GM21381 (cell line): ENCODE measurements at regions not wholly inside any gene's neighbourhood (a gene's known extent, or its start where the extent isn't known, plus 50 kb on each side); places are given as distances from the start of the nearest gene placed in this dataset.

Experiments
- ATAC-seq: cut with Tn5 transposase; IDR thresholded peaks from one replicate; pipeline ENCODE4 v1.9.1; 2021; ENCODE audit warnings: mild to moderate bottlenecking, moderate library complexity; ENCODE audit not compliant: unreplicated experiment

DNA sequence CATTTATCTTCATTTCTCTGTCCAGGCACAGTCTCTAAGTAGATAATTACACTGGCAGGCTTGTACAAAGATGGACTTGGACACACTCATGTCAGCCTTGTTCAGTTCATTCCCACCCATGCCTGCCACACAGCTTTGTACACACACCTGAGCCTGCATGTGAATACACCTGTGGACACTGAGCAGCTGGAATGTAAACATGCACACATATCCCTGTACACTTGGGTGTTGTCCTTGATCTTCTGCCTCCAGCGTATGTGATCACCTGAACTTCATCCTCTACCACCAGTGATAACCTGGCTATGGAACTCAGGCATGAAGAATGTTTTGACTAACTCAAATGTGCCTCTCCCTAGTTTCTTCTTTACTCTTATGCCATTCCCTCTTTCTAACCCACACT, 190.6 kb downstream of the DHX35 start:
- no peak for ATAC-seq

DNA sequence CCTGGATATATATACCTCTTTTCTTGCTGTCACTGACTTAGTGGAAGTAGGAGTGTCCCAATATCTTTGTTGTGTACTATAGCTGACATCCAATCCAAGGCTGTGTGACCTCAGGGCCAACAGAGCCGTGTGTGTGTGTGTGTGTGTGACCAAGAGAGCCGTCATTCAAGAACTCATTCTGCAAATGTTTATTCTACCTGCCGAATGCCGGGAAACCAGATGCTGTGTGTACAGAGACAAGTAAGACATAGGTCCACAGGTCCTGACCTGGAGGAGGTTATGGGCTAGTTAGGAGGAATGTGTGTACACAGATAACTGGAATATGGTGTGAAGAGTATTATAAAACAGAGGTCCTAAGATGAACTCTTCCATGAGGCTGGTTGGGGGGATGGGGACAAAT, 190.0 kb downstream of the DHX35 start:
- ATAC-seq: no peak

DNA sequence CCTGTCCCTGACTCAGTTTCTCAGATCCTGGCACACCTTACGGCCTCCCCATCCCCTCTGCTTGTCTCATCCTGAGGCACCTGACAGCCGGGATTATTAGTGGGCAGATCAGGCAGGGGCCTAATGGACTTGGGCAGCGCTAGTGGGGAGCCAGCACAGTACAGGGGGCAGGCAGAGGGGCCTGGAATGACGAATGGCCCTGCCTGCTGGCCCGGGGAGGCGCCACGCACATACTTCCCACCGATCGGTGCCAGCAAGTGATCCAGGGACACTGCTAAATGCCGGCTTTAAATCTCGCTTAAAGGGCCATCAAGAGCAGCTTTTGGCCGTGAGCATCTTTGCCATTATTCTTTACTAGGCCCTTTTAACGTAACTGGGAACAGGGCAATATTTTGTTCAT, 188.4 kb downstream of the DHX35 start:
- no peak for ATAC-seq

DNA sequence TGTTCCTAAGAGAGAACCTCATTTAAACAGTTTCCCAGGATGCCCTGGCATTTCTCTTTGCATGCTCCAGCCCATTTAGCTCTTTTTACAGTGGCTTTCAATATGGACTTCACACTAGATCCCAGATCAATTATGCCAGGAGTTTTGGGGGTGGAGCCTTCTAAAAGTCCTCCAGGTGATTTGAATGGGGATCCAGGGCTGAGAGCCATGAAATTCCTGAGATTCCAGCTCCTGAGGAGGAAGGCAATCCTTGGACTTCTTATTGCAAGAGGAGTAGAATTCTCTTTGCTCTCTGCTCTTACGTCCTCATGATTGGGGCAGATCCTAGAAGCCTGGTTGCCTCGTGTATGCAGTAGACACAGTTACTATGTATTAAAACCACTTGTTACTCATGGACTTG, 184.2 kb downstream of the DHX35 start:
- ATAC-seq: no peak

DNA sequence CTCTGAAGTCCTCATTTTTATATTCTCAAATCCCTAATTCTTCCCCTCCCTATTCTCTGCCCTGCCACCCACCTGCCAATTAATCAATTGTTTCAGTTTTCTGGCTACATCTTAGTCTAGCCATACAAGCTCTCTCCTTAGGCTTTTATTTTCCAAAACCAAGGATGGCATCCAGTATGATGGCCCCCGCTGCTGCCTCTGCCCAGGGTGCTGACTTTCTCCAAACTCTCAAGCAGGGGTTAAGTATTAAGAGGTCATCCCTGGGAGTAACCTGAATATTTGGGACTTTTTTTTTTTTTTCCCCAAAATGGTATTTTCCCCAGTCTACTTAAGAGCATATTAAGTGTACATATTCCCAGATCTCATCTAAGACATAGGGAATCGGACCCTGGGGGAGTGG, 183.8 kb downstream of the DHX35 start:
- no peak for ATAC-seq

DNA sequence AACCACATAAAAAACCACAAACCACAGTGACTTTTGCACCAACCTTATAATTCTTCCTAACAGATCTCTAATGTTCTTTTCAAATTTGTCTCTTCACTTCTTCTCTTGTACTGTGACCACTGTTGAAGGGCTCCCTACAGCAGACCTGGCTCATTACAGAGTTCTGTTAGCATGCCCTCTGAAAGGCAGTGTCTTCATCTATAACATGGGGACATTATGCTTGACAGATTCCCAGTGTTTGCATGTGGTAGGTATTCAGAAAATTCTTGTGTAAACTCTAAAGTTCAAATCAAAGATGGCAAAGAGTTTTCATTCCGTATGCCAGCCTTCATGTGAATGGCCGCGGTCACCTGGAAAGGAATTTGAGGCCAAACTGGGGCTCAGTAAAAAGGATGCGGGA, 182.6 kb downstream of the DHX35 start:
- no peak for ATAC-seq

DNA sequence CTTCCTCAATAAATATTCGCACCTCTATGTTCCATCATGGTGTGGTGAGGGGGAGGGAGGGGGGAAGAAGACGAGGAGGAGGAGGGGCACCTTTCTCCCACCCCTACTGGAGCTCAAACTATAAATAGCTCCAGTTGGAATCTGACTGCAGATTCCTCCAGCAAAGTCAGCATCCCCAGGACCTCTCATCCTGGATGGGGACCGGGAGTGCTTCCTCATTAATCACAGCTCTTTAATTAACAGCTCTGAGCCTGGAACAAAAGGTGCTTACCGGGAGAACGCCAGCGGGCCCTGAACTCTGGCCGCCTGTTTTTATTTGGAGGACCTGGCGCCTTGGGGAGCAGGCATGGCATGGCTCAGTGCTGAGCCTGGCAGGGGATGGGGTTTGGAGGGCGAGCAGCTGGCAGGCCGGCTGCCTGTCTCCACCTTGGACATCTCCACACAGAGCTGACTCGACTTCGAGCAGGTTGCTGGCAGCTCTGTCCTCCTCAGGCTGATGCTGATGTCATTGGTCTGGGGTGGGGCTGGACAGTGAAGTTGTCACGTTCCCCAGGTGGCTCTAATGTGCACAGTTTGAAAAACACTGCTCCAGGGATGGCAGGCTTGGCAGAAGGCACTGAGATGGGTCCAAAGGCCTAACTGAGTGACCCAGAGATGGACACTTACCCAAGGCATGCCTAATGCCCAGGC, 180.4 kb downstream of the DHX35 start:
- no peak for ATAC-seq

DNA sequence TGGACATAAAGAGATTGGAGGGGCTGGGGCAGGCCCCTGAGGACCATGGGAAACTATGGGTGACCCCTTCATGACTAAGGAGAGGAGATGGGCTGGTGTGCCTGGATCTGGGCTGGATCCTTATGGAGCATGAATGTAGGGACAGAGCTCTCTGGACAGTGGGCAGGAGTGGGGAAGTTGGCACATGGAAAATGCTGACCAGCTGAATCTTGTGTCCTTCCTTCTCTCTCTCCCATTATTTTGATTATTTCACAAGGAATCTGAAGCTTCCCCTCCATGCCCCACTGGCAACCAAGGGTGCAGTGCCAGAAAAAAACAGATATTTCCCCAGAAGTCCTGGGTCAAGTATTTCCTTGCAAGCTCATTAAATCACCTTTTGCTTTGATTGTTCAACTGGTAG, 175.2 kb downstream of the DHX35 start:
- ATAC-seq: no peak

DNA sequence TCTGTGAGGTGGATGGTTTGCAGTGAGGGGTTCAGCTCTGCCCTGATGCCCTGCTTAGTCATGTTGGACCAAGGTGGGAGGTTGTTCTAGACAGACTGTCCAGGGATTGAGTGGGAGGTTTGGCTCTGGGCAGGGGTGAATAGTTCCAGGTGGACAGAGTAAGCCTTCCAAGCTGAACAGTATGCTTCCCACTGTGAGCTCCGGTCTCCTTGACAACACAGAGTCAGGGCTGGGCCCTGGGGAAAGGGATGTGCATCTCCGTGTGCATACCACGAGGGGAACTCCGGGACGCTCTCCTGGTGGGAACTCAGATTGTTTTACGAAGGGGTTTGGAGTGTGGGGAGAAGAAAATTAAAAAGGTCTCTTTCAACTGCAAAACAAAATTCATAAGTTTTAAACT, 174.7 kb downstream of the DHX35 start:
- no peak for ATAC-seq

DNA sequence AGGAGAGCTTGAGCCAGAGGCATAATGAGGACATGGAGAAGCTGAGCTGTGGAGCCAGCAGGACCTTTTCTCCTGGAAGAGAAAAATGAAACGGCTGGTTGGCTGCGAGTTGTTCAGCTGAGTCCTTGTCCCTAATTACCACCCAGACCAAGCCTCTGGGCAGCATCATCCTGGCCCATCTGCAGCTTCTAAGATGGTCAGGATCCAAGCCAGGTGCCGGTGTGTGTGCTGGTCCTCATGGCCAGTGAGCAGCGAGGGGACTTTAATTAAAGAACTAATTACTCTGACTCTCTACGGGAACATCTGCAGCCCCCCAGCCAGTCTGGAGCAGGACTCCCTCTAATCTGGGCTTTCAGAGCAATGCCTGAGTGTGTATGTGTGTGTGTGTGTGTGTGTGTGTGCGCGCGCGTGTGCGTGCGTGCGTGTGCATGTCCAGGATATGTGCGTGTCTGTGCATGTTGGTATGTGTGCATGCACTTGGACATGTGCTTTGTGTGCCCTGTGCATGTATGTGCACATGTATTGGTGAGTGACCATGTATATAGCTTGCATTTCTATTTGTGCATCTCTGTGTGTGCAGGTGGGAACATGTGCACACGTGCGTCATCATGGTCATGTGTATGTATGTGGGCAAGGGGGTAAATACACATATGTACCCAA, 173.9 kb downstream of the DHX35 start:
- no peak for ATAC-seq

DNA sequence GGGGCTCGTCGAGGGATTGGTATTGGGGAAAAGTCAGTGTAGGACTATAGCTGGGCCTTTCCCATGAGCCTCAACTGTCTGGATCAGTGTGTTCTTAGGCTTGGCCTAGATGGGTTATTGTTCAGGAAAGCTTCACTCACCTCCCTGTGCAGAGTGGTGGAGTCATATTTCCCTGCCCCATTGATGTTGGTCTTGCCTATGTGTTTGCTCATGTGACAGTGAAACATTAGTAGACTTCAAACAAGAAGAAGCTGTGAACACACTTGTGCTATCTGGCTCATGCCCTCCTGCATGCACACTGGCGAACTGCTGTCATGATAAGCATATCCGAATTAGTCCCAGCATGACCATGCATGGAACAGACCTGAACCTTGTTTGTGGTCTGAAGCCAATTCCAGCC, 171.1 kb downstream of the DHX35 start:
- no peak for ATAC-seq

DNA sequence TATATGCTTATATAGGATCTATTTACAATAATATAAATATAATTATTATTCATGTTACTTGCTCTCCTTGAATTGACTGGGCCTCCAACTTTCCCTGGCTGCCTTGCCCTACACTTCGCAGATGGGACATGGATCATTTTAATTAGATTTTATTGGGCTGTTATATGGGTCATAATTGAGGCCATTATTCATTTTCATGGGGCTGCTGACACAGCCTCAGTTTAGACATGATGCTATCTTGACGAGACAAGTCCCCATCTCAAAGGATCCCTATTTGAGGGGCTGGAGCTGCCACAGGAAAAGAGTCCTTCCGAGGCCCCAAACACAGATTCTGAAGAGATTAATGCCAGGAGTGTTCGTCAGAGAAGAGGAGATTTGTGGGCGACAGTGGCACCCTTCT, 170.4 kb downstream of the DHX35 start:
- no peak for ATAC-seq

DNA sequence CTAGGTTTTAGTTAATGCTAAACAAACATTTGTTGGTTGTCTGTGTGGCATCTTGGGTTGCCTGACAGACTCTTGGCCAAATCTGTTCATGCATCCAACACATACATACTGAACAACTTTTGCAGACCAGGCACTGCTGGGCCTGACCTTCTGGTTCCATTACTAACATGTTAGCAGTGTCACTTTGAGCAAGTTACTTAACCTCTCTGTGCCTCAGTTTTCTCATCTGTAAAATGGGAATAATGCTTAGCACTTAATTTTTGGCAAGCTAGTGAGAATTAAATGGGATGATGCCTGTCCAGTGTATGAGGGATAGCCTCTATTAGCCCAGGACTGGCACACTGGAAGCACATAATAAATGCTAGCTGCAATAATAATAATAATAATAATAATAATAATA, 169.9 kb downstream of the DHX35 start:
- no peak for ATAC-seq

DNA sequence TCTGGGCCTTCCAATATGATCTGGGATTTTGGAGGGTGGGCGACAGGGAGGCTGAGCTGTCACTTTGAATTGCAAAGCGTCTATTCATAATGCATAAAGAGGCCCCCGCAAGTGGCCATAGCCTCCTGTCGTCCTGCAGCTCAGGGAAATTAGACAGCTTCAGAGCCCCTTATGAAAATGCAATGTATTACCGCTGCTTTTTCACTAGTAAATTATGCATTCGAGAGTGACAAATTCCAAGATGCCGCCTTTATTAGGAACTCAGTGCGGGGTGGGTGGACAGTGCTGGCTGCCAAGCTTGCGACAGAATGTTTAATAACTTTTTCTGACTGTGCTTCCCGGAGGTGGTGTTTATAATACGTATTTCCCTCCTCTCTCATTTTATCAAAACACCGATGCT, 168.5 kb downstream of the DHX35 start:
- ATAC-seq: no peak

DNA sequence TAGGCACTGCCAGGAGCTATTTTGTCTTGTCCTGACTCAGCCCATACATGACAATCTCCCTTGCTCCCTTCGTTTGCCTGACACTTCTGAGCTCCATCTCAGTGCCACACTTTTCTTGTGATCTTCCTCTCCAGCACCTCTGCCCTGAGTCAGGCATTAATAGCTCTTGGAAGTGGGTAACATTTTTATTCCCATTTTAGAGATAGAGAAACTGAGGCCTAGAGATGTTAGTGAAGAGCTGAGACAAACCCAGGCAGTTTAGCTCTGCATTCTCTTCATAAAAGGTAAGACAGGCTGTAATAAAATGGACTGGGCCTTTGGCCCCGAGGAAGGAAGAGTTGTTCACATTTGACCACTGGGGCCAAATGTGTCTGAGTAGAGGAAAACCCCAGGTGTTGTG, 167.4 kb downstream of the DHX35 start:
- ATAC-seq: no peak

DNA sequence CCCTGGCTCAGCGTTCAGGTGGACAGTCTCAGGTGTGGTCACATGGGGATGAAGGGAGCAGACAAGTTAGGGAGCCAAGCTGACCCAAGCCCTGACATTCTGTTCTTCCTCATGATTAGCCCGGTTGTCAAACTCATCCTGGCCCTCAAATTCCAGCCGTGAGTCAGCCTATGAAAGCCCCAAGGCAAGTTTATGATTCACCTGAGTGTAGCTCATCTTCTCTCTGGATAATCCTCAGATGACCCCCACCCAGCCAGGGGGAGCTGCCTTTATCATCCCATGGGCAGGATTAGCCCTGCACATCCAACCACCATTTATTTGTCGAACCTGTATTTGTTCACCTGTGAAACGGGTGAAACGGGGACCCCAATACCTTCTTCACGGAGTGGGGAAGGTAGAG, 161.9 kb downstream of the DHX35 start:
- ATAC-seq: no peak

DNA sequence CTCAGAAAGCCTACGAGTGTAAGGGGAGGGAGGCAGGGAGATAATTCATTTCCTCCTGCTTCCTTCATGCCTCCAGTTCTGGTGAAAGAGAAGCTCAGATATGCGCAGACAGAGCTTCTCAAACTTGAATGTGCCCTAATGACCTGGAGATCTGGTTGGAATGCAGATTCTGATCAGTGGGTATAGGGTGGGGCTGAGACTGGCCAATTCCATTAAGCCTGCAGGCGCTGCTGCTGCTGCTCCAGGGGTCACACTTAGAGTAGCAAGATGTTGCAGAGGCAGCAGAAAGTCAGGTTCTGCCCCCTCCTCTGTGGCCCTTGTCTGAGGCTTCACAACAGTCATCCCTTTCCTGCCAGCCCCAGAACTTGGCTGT, 161.0 kb downstream of the DHX35 start:
- ATAC-seq: no peak

DNA sequence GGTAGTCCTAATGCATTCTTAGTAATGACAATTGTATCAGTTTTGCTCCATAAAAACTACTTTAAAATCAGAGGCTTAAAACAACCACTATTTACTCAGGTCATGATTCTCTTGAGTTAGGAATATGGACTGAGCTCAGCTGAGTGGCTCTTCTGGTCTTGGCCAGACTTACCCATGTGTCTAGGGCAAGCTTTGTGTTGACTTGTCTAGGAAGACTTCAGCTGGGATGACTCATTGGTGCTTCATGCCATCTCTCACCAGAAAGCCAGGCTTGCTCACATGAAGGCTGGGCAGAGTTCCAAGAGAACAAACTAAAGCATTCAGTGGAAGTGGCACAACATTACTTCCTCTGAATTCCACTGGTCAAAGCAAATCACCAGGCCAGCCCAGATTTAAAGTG, 155.3 kb downstream of the DHX35 start:
- no peak for ATAC-seq

DNA sequence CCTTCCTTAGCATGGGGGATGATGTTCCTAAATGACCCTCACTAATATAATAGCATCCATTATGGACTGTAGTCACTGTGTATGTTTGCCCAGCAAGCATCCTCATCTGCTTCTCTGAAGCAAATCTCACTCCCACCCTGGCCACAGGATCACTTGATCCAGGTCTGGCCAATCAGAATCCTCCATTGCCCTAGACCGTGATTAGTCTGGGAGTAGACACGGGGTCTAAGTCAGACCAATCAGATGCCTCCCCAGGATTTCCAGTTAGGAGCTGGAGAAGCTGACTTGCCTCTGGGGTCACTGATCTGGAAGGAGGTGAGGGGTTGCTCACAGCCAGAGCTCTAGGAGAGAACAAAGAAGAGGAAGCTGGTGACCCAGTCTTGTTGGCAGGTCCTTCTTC, 153.9 kb downstream of the DHX35 start:
- ATAC-seq: no peak

DNA sequence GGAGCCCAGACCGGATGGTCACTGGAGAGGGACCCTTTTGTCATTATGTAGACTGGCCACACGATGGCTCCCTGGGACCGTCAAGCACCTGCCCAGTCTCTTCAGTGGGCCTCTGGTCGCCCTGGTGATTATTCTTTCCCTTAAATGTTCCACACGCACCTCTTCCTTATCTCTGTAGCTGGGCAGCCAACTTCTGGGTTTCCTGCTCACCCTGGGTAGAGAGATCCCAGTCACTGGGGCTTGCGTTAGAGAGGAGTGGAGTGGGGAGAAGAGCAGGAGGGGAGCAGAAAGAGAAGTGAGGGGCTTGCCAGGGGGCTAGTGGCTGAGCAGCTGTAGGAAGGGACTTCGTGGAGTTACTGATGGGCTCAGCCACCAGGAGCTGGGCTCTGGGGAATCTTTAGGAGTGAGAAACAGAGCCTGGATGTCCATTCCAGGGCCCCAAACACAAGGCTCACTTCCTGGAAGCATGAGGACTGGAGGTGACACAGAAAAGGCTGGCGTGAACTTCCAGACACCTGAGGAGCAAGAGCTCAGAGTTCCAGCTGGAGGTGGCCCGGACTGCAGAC, 150.1 kb downstream of the DHX35 start:
- ATAC-seq: no peak

DNA sequence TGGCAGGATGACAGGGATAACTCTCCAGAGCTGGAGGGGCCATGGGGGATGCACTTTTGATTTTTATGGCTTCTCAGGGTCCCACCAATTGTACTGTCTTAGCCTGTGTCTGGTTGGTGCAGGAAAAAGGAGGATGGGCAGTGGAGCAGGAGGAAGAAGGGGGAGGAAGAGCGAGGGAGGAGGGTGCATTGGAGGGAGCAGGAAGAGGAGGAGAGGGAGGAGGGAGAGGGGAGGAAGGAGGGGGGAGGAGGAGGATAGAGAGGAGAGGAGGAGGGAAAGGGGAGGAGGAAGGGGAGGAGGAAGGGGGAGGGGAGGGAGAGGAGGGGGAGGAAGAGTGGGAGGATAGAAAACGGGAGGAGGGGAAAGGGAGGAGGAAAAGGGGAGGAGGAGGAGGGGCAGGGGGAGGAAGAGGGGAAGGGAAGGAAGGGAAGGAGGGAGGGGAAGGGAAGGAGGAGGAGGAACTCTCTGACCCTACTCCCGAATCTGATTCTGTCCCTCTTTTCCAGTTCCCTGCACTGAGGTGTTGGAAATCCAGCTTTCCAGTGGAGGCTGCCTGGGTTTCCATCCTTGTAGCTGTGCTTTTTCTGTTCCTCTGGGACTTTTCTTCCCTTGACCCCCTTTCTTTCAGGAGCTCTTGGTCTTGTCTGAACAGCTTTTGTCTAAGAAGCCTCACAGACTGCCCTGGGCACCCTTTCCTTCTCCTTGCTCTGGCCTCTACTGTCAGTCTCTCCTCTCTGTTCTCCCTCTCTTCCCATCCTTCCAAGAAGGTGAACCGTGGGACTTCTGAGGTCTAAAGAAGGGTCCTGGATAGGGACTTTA, 149.4 kb downstream of the DHX35 start:
- no peak for ATAC-seq

DNA sequence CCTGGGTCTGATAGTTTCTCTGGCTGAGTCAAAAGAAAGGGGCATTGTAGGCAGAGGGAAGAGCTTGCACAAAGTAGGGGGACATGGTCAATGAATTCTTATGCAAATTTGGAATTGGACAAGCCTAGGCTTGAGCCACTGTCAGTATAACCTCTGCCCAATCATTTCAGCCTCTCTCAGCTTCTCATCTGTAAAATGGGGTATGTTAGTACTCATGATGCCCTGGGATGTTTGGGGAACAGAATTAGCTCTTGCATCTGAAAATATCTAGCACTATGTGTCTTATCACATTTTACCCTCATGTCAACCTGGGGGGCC, 148.6 kb downstream of the DHX35 start:
- ATAC-seq: no peak
